GOT3 (cell line): ENCODE measurements at regions not wholly inside any gene's neighbourhood (a gene's known extent, or its start where the extent isn't known, plus 50 kb on each side); places are given as distances from the start of the nearest gene placed in this dataset.
"Not testable (repeated sequence)": the region's sequence is repeated elsewhere in the genome, so short reads cannot be mapped to it uniquely, and the experiment has no call there.

Source experiments
- DNase-seq: peaks from one replicate; lab custom pipeline; 2025; ENCODE audit warnings: mixed read lengths; lab: John Stamatoyannopoulos, UW

DNA sequence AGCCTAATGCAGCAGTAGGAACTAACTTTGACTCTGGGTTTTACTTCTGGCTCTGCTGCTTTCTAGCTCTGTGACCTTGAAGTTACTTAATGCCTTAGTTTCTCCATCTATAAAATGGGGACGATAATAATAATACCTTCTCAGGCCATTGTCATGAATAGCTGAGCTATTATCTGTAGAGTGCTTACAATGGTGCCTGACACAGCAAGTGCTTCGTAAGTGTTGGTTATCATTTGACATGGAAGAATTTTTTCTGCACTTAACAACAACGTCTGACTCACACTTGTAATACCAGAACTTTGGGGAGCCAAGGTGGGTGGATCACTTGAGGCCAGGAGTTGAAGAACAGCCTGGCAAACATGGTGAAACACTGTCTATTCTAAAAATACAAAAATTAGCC is 140.5 kb downstream of the ARL4A start:
- DNase-seq: no peak

DNA sequence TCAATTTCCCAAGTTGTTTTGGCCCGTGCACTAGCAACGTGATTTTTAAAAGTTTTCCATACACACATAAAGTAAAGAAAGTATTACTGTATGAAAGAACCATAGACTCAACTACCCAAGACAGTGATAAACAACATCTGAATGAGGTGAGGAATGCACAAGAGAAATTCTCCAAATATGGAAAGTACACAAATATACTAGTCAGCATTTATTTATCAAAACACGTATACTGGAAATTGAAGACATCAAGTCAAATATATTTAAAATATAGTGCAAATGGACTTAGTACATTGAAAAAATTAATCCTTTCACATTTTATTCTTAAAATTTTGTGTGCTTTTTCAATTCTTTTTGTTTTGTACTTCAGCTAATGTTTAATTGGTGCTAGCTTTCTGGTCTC is 143.6 kb downstream of the ARL4A start:
- DNase-seq: no peak

DNA sequence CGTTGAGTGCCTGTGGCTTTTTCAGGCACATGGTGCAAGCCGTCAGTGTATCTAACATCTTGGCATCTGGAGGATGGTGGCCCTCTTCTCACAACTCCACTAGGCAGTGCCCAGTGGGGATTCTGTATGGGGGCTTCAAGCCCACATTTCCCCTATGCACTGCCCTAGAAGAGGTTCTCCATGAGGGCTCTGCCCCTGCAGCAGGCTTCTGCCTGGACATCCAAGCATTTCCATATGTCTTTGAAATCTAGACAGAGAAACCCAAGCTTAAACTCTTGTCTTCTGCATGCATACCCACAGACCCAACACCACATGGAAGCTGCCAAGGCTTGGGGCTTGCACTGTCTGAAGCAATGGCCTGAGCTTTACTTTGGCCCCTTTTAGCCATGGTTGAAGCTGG is 146.4 kb downstream of the ARL4A start:
- no peak for DNase-seq

GRCh38 chr7:12834782-12835181 is 147.3 kb downstream of the ARL4A start:
- DNase-seq: no peak

DNA sequence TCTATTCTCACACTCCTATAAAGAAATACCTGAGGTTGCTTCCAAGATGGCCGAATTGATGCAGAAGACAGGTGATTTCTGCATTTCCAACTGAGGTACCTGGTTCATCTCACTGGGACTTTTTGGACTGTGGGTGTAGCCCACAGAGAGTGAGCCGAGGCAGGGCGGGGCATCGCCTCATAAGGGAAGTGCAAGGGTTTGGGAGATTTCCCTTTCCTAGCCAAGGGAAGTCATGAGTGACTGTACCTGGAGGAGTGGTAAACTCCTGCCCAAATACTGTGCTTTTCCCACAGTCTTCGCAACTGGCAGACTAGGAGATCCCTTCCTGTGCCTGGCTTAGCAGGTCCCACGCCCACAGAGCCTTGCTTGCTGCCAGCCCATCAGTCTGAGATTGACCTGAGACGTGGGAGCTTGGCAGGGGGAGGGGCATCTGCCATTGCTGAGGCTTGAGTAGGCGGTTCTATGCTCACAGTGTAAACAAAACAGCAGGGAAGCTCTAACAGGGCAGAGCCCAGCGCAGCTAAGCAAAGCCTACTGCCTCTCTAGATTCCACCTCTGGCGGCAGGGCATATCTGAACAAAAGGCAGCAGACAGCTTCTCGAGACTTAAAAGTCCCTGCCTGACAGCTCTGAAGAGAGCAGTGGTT is 152.2 kb downstream of the ARL4A start:
- DNase-seq: no peak

GRCh38 chr7:12844732-12845131 is 157.3 kb downstream of the ARL4A start:
- DNase-seq: not testable (repeated sequence)

DNA sequence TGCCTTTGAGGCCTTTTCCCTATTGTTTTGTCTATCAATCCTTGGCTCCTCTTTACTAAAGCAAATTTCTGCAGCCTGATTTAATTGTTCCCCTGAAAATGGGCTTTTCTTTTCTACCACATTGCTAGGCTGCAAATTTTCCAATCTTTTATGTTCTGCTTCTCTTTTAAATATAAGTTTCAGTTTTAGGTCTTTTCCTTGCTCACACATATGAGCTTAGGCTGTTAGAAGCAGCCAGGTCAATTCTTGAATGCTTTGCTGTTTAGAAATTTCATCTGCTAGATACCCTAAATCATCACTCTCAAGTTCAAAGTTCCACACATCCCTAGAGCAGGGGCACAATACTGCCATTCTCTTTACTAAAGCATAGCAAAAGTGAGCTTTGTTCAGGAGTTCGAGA is 159.6 kb downstream of the ARL4A start:
- DNase-seq: no peak

- no peak for DNase-seq
Observed at GRCh38 chr7:12851142-12851541, 163.7 kb downstream of the ARL4A start.

- DNase-seq: no peak
Observed at GRCh38 chr7:12851841-12852240, 164.4 kb downstream of the ARL4A start.

GRCh38 chr7:12855036-12855435 is 167.6 kb downstream of the ARL4A start:
- no peak for DNase-seq

DNA sequence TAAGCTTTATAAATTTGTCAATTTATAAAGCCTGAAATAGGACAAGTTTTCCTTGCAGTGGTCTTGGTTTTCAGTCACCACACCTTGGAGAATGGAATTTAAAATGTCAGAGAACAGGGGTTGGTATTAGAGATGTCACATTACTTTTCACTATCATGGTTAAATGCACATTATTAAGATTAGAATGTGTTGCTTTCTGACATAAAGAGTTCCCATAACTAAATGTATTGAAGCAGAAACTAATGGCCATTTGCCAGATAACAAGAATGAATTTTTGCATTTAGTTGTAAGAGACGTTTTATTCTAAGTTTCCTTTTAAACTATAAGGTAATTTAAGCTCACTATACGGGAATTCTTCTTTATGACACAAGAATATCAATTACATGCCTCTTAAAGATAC is 172.3 kb downstream of the ARL4A start:
- no peak for DNase-seq

DNA sequence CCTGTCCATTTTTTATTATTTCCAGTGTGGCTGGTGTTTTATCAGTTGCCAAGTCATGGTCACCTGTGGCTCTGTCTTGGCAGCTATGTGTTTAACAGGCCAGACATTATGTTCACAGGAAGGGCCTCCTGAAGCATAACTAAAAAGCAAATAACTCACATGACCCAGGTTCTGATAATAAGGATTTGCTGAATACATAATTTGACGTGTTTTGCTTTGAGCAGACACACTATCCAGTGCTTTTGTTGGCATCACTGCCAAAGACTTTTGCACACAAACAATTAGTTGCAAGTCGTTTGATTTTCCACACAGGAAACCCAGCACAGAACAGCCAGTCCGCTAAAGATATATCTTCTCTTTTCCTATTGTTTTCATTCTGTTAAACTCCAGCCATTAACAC is 173.6 kb downstream of the ARL4A start:
- no peak for DNase-seq

- DNase-seq: no peak
Observed at GRCh38 chr7:12862146-12862545, 174.7 kb downstream of the ARL4A start.

DNA sequence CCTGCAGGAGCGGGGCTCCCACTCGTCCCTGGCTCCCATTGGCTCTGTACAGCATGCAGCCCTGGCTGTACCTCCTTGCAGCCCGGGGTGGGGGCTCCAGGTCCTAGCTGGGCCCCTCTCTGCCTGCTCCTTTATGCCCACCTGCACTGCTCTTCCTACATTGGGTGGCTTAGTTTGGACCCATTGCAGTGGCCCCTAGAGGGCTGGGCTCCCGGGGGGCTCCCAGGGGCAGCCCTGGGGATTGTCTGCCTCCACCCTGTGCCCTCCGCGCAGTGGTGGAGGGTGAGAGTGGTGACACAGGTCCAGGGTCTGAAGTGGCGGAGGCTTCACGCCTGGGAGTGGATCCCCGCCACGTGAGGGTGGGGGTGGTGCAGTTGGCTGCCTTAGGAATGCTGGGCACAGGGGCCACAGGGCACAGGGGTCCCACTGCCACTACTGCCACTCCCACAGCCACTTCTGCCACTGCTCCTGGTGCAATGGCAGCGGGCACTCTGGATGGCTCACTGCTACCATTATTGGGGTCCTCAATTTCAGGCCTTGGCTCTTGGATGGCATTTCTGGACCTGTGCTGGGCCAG is 177.1 kb downstream of the ARL4A start:
- DNase-seq: no peak

GRCh38 chr7:12865593-12865992 is 178.2 kb downstream of the ARL4A start:
- no peak for DNase-seq

DNA sequence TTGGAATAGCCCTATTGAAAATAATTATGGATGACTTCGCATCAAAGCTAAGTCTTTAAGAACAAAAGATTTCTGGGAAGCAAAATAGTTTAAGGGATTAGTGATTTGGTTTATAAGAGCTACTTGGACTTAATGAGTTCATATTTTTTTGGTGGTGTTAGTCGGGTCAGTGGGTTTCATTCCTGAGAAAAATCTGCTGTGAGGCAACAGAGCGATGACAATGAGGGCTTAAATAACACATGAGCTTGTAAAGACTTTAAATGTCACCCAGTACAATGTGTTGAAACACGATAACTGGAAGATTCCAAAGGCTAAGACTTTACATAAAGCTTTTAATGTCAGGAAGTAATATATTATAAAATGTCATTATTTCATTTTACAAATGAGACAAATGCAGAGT is 178.8 kb downstream of the ARL4A start:
- DNase-seq: no peak

DNA sequence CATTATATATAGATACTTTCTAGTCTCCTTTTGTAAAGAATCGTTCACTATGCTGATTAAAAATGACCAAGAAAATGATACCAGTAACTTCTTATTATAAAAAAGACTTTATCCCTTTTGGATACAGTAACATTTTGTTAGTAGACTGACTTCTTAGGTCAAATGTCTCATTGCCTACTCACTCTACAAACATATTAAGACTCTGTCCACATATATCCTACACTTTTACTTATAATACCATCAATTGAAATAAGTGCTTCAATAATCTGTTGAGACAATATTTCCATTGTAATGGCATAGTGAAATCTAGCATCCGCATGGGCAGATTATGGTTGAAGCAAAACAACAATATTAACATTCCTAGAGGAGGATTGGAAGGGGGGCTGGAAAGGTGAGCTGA is 180.6 kb downstream of the ARL4A start:
- DNase-seq: no peak

DNA sequence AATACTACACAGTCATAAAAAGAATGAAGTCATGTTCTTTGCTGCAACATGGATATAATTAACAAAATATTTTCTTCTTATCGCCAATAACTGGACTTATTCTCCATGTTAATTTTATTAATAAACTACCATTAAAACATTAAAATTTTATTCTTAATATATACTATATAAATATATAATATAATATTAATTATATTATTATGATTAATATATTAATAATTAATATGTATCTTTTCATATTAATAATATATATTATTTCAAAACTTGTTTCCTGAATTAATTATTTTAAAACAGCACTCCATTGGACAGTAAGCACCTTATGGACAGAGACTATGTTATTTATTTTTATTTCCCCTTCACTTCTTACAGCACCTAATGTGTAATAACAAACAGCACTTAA is 182.8 kb downstream of the ARL4A start:
- DNase-seq: no peak

GRCh38 chr7:12872487-12872886 is 185.1 kb downstream of the ARL4A start:
- no peak for DNase-seq

- DNase-seq: no peak
Observed at GRCh38 chr7:12873571-12873970, 186.1 kb downstream of the ARL4A start.

GRCh38 chr7:12879139-12879538 is 191.7 kb downstream of the ARL4A start:
- no peak for DNase-seq

GRCh38 chr7:12881712-12882111 is 194.3 kb downstream of the ARL4A start:
- no peak for DNase-seq

- no peak for DNase-seq
Observed at GRCh38 chr7:12882710-12883109, 195.3 kb downstream of the ARL4A start.

DNA sequence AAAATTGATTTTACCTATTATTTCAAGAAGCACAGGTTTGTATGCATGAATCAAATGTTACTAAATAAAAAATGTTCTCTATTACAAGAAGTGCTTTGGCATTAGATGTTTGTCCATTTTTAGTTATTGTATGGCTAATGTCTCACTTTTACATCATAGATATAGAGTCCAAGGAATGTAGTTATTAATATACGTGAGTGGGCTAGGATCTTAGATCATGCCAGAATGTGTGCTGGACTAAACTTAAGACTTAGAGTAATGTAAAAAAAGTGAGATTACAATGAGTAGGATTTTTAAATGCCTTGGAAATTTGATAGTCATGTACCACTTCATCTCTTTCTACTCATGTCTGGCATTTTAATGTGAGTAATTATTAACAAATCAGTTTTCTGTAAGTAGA is 196.6 kb downstream of the ARL4A start:
- no peak for DNase-seq
